ENCODE measurements at regions not wholly inside any gene's neighbourhood (a gene's known extent, or its start where the extent isn't known, plus 50 kb on each side); places are given as distances from the start of the nearest gene placed in this dataset.

GRCh38 chr10:4111643-4112042, 326.6 kb upstream of the KLF6 start:
- DNase-seq (ENCODE audit: low read depth), result peak; percentile 69
- no peak overlapping the region for H3K4me3 ChIP-seq (ENCODE audit: low read depth, low read length)
- TF ChIP-seq, protein P1, sequence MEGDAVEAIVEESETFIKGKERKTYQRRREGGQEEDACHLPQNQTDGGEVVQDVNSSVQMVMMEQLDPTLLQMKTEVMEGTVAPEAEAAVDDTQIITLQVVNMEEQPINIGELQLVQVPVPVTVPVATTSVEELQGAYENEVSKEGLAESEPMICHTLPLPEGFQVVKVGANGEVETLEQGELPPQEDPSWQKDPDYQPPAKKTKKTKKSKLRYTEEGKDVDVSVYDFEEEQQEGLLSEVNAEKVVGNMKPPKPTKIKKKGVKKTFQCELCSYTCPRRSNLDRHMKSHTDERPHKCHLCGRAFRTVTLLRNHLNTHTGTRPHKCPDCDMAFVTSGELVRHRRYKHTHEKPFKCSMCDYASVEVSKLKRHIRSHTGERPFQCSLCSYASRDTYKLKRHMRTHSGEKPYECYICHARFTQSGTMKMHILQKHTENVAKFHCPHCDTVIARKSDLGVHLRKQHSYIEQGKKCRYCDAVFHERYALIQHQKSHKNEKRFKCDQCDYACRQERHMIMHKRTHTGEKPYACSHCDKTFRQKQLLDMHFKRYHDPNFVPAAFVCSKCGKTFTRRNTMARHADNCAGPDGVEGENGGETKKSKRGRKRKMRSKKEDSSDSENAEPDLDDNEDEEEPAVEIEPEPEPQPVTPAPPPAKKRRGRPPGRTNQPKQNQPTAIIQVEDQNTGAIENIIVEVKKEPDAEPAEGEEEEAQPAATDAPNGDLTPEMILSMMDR (IDR thresholded peaks at IDR 0.05; ENCODE audit: insufficient read depth, low read length), result no peak

DNA sequence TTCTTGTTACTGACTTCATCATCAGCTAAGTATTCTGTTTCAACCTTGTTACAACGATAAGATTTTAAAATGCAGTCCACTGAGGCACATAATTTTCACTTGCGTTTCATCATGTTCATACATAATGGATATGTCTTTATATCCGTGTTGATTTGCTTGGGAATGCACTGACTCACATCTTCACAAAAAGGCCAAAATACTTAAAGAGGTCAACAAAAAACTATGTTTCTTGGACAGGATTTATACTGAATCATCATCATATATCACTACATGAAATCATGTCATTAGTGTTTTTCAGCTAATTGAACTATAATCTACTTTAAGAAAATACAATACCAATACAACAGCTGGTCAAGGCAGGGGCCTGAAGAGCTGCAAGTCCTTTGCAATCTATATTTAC, 324.5 kb upstream of the KLF6 start:
- H3K4me3 ChIP-seq (ENCODE audit: low read depth, low read length), result no peak overlapping the region
- peak; percentile 52 for DNase-seq (ENCODE audit: low read depth)
- TF ChIP-seq, protein P1 (IDR thresholded peaks at IDR 0.05; ENCODE audit: insufficient read depth, low read length), result no peak

- H3K4me3 ChIP-seq (ENCODE audit: low read depth, low read length), result no peak overlapping the region
- DNase-seq (ENCODE audit: low read depth), result no peak
Measured at GRCh38 chr10:4108693-4109092, 323.7 kb upstream of the KLF6 start.

DNA sequence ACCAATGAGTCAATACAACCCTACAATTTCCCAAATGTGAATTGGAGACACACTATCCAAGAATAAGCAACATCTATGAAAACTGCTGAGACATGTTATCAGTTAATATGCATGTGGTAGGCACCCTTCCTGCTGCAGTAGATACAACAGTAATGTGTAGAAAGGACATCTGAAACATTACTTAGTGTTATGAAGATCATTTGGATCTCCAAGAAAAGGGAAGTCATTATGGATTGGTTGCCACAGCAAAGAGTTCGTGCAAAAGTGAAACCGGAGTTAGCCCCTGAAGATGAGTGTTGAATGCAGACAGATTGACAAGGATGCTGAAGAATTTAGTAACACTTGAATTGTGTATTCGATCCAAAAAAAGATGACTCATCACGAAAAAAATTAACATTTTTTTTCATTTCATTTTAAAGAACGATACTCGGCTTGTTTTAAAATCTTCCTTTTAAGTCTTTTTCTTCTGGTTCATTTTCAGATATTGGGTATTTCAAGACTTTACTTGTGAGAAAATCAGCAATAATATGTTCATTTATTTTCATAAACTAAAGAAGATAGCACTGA, 322.4 kb upstream of the KLF6 start:
- TF ChIP-seq, protein P1 (IDR thresholded peaks at IDR 0.05; ENCODE audit: insufficient read depth, low read length), result no peak
- DNase-seq (ENCODE audit: low read depth), result no peak
- no peak overlapping the region for H3K4me3 ChIP-seq (ENCODE audit: low read depth, low read length)

More at GRCh38 chr10:4108693-4109092, 323.7 kb upstream of the KLF6 start:
- TF ChIP-seq, protein P1 (IDR thresholded peaks at IDR 0.05; ENCODE audit: insufficient read depth, low read length), result no peak

GRCh38 chr10:4103603-4104002, 318.6 kb upstream of the KLF6 start:
- DNase-seq (ENCODE audit: low read depth), result no peak
- TF ChIP-seq, protein P1 (IDR thresholded peaks at IDR 0.05; ENCODE audit: insufficient read depth, low read length), result no peak
- H3K4me3 ChIP-seq (ENCODE audit: low read depth, low read length), result no peak overlapping the region

- no peak overlapping the region for H3K4me3 ChIP-seq (ENCODE audit: low read depth, low read length)
- TF ChIP-seq, protein P1 (IDR thresholded peaks at IDR 0.05; ENCODE audit: insufficient read depth, low read length), result no peak
Measured at GRCh38 chr10:4102802-4103344, 317.9 kb upstream of the KLF6 start.

More at GRCh38 chr10:4102802-4103344, 317.9 kb upstream of the KLF6 start:
- no peak for DNase-seq (ENCODE audit: low read depth)

All from fibroblast of the aortic adventitia (primary cell).